Esophagus muscularis mucosa (tissue), 3 donors: ENCODE measurements at regions not wholly inside any gene's neighbourhood (a gene's known extent, or its start where the extent isn't known, plus 50 kb on each side); places are given as distances from the start of the nearest gene placed in this dataset.

Source experiments
- POLR2AphosphoS5 ChIP-seq, 2 donors: sonication (generic); formaldehyde crosslinking; IDR thresholded peaks; one replicate each; pipeline ENCODE4 v1.6.1; 2017; ENCODE audit warnings: antibody characterized with exemption in 2 of 2
- TF ChIP-seq, protein P1 (sequence below), 3 experiments: fragments of 200-600 bp in 2 of 3; fragments of 450-650 bp in 1 of 3; sonication (generic) in 2 of 3; IDR thresholded peaks; one replicate each; pipeline ENCODE4 v1.5.1; 2017 to 2019; ENCODE audit warnings: antibody characterized with exemption in 3 of 3, mild to moderate bottlenecking in 2 of 3, moderate library complexity in 1 of 3

DNA sequence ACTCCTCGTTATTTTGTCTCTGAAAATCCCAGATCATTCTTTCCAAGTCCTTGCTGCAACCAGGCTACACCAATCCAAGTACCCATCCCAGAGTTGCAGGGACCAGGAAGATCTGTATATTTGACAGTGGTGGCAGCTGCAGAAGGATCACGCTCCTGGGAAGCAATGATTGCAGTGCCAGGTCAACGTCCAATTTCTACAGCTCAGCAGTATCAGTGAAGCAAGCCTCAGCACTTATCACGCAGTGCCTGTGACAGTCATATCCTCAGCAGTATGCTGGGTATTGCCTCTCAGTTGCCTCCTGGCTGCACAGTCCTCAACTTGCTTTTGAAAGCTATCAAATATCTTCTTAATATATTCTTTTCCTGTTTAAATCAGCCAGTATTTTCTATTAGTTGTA lies 66.7 kb downstream of the BARHL2 start:
- TF ChIP-seq, protein P1, sequence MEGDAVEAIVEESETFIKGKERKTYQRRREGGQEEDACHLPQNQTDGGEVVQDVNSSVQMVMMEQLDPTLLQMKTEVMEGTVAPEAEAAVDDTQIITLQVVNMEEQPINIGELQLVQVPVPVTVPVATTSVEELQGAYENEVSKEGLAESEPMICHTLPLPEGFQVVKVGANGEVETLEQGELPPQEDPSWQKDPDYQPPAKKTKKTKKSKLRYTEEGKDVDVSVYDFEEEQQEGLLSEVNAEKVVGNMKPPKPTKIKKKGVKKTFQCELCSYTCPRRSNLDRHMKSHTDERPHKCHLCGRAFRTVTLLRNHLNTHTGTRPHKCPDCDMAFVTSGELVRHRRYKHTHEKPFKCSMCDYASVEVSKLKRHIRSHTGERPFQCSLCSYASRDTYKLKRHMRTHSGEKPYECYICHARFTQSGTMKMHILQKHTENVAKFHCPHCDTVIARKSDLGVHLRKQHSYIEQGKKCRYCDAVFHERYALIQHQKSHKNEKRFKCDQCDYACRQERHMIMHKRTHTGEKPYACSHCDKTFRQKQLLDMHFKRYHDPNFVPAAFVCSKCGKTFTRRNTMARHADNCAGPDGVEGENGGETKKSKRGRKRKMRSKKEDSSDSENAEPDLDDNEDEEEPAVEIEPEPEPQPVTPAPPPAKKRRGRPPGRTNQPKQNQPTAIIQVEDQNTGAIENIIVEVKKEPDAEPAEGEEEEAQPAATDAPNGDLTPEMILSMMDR (IDR thresholded peaks at IDR 0.05), result no peak
- TF ChIP-seq POLR2AphosphoS5 (IDR thresholded peaks at IDR 0.05), result no peak
